ENCODE measurements at regions not wholly inside any gene's neighbourhood (a gene's known extent, or its start where the extent isn't known, plus 50 kb on each side); places are given as distances from the start of the nearest gene placed in this dataset.

- no peaks in the 10 kb centered on the region for H3K4me1 ChIP-seq (replicated peaks; ENCODE audit: insufficient read depth)
- no peaks in the 10 kb centered on the region for H3K79me2 ChIP-seq (ENCODE audit: low read depth)
- H3F3A ChIP-seq (ENCODE audit: insufficient read depth, low read depth): no peaks in the 10 kb centered on the region
- H3K9me3 ChIP-seq (ENCODE audit: insufficient read depth, low read depth): no peaks in the 10 kb centered on the region
- no peak overlapping the region for H3K4me2 ChIP-seq
- intact Hi-C loops (cut with micrococcal nuclease; ENCODE audit: unreplicated experiment): no loop called here
- TF ChIP-seq EZH2 (IDR thresholded peaks at IDR 0.05; ENCODE audit: low read depth) (no peak), CTCF (conservative IDR thresholded peaks at IDR 0.05) (no peak)
- no peaks in the 10 kb centered on the region for H3K36me3 ChIP-seq (ENCODE audit: low read depth)
- ChIA-PET CTCF (no interaction called here), POLR2A (ENCODE audit: unreplicated experiment) (no interaction called here)
- BruUV-seq (replicated peaks): no TSS peak
- no peaks in the 10 kb centered on the region for H4K20me1 ChIP-seq (ENCODE audit: insufficient read depth)
- no peaks in the 10 kb centered on the region for H3K27me3 ChIP-seq (ENCODE audit: insufficient read depth, low read depth)
- DNase-seq: no peak
- no peak overlapping the region for H3K4me3 ChIP-seq
- H2AFZ ChIP-seq: no peak overlapping the region
- H3K27ac ChIP-seq: no peak overlapping the region
- H3K9me2 ChIP-seq (ENCODE audit: insufficient read depth): no peaks in the 10 kb centered on the region
These were observed 224.9 kb downstream of the ASXL3 start for GRCh38 chr18:33802955-33803354.

All from PC-9 (cell line).